PC-9 (cell line): ENCODE measurements at regions not wholly inside any gene's neighbourhood (a gene's known extent, or its start where the extent isn't known, plus 50 kb on each side); places are given as distances from the start of the nearest gene placed in this dataset.
"Not testable (repeated sequence)": the region's sequence is repeated elsewhere in the genome, so short reads cannot be mapped to it uniquely, and the experiment has no call there.

Experiments used
- BruUV-seq: library from RNA; stranded (reverse); fragments of 400-500 nt; replicated peaks from 2 replicates; lab custom pipeline; 2021; lab: Mats Ljungman, UMichigan
- CTCF ChIA-PET: fragments of 300-600 bp; sonication (Branson Sonifier 250); formaldehyde crosslinking; loops from one replicate; lab custom pipeline; 2022; ENCODE audit warnings: antibody characterized with exemption; lab: Charles Lee
- POLR2A ChIA-PET: fragments of 300-600 bp; sonication (Branson Sonifier 250); formaldehyde crosslinking; loops from one replicate; lab custom pipeline; 2022; ENCODE audit warnings: antibody characterized with exemption; ENCODE audit not compliant: unreplicated experiment; lab: Charles Lee
- DNase-seq, 2 experiments: peaks; one replicate each; pipeline versions ENCODE4 v3.0.0 to v3.0.0-alpha.2; 2015 to 2022; ENCODE audit warnings: mixed read lengths in 1 of 2
- H2AFZ ChIP-seq: fragments of 200-600 bp; sonication (generic); 2 replicates; pipeline ENCODE4 v1.8.1; 2017; ENCODE audit warnings: antibody characterized with exemption
- H3F3A ChIP-seq: fragments of 200-600 bp; sonication (generic); 2 replicates; pipeline ENCODE4 v1.8.1; 2017; ENCODE audit warnings: antibody characterized with exemption, mild to moderate bottlenecking, low read depth; ENCODE audit not compliant: insufficient read depth
- H3K27ac ChIP-seq: fragments of 200-600 bp; sonication (generic); 2 replicates; pipeline ENCODE4 v1.6.1; 2016; ENCODE audit warnings: mixed run types
- H3K27me3 ChIP-seq: fragments of 200-600 bp; sonication (generic); 2 replicates; pipeline ENCODE4 v1.6.1; 2016; ENCODE audit warnings: low read depth, mixed run types; ENCODE audit not compliant: insufficient read depth
- H3K36me3 ChIP-seq: fragments of 200-600 bp; sonication (generic); 2 replicates; pipeline ENCODE4 v1.6.1; 2016; ENCODE audit warnings: low read depth, mixed run types
- H3K4me1 ChIP-seq: fragments of 200-600 bp; sonication (generic); replicated peaks from 2 replicates; pipeline ENCODE4 v1.6.1; 2016; ENCODE audit warnings: mixed run types; ENCODE audit not compliant: insufficient read depth
- H3K4me2 ChIP-seq: fragments of 200-600 bp; sonication (generic); 2 replicates; pipeline ENCODE4 v1.6.1; 2017; ENCODE audit warnings: mixed run types
- H3K4me3 ChIP-seq: fragments of 200-600 bp; sonication (generic); 2 replicates; pipeline ENCODE4 v1.6.1; 2016; ENCODE audit warnings: mixed run types
- H3K79me2 ChIP-seq: fragments of 200-600 bp; sonication (generic); 2 replicates; pipeline ENCODE4 v1.6.1; 2017; ENCODE audit warnings: low read depth, mixed run types
- H3K9me2 ChIP-seq: fragments of 200-600 bp; sonication (generic); 2 replicates; pipeline ENCODE4 v1.8.1; 2017; ENCODE audit warnings: mild to moderate bottlenecking; ENCODE audit not compliant: insufficient read depth
- H3K9me3 ChIP-seq: fragments of 200-600 bp; sonication (generic); 2 replicates; pipeline ENCODE4 v1.8.1; 2016; ENCODE audit warnings: low read depth; ENCODE audit not compliant: insufficient read depth
- H4K20me1 ChIP-seq: fragments of 200-600 bp; sonication (generic); 2 replicates; pipeline ENCODE4 v1.8.1; 2017; ENCODE audit not compliant: insufficient read depth
- CTCF ChIP-seq: fragments of 200-600 bp; sonication (generic); conservative IDR thresholded peaks from 2 replicates; pipeline ENCODE4 v1.6.1; 2017; ENCODE audit warnings: mixed run types, antibody characterized with exemption, mild to moderate bottlenecking, moderate library complexity
- intact Hi-C: fragments of 100-400 bp; cut with micrococcal nuclease; formaldehyde crosslinking; loops from one replicate; pipeline ENCODE4 v1.10.0; 2022; ENCODE audit not compliant: unreplicated experiment

DNA sequence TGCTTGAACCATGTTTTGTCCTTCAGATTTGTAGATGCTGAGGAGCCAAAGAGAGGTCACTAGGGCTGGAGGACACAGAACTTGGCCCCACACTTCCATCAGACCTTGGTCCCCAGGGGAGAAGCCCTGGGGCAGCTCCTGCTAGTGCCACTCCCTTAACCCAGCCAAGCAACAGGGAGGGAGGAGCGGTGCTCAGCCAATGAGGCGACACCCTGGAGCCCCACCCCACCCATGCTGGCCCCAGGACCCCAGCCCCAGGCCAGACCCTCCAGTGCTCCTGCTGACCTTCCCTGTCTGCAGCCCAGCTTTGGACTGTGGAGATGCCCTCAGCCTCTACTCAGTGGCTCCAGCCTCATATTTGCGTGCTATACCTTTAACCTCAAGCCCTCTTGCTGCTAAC lies 942.4 kb downstream of the SPATA31A6 start:
- intact Hi-C loops, H3K36me3 ChIP-seq, H3K4me2 ChIP-seq, CTCF ChIA-PET, H3K9me2 ChIP-seq, H3K9me3 ChIP-seq, DNase-seq, BruUV-seq, H3K79me2 ChIP-seq, H2AFZ ChIP-seq, H3F3A ChIP-seq, H3K4me3 ChIP-seq, H3K4me1 ChIP-seq, H3K27me3 ChIP-seq, H3K27ac ChIP-seq, POLR2A ChIA-PET, H4K20me1 ChIP-seq: not testable (repeated sequence)

DNA sequence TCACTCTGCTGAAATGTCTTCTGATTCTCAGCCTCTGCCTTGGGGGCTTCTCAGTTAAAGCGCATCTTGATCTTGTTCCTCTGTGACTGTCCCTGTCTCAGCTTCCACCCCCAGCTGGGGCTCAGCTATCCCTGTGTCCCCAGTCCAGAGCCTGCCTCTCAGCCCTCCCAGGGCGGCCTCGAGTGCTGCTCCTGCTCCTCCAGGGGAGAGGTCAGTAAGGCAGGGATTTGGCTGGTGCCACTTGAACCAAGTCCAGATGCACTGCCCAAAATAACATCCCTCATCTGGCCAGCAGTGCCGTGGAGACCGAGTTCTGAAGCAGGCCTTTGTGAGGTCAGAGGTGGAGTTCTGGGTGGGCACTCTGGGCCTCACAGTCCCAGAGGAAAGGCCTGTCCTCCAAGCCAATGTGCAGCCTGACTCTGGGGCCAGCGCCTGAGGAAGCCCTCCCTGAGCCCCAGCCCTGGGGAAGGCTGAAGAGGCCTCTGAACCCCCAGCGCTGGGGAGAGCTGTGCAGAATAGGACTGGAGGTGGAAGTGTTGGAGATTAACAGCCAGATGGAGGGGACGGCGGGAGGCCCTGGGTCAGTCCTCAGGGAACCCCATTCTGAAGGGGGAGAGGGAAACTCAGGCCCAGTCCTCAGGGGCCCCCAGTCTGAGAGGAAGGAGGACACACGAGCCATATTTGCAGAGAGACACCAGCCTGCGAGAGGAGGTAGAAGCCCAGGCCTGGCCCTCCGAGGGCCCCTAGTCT lies 943.7 kb downstream of the SPATA31A6 start:
- DNase-seq, H3K9me3 ChIP-seq, H3K4me3 ChIP-seq, H2AFZ ChIP-seq, H3K4me1 ChIP-seq, H3K27ac ChIP-seq, H3K4me2 ChIP-seq, H3F3A ChIP-seq, POLR2A ChIA-PET, CTCF ChIA-PET, H3K36me3 ChIP-seq, BruUV-seq, H3K79me2 ChIP-seq, intact Hi-C loops, H3K9me2 ChIP-seq, H3K27me3 ChIP-seq, H4K20me1 ChIP-seq: not testable (repeated sequence)

DNA sequence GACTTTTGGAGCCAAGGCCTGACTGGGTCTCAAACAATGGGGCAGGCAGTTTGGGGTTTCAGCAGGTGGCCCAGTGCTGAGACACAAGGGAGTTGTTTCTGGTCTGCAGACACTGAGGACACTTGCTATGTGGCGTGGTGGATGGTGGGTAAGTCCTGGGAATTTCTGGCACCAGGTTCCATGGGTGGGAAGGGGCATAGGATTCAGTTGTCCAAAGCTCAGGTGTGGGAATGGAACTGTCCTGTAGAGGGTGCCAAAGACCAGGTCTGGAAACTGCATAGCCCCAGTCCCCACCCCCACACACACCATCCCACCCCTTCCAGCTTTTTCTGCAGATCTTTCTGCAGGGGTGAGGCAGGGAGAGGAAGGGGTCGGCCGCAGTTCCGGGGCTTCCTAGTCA lies 944.5 kb downstream of the SPATA31A6 start:
- POLR2A ChIA-PET, H3F3A ChIP-seq, H3K9me2 ChIP-seq, H3K36me3 ChIP-seq, intact Hi-C loops, BruUV-seq, H3K4me3 ChIP-seq, H3K4me2 ChIP-seq, H2AFZ ChIP-seq, H3K9me3 ChIP-seq, H4K20me1 ChIP-seq, H3K27ac ChIP-seq, H3K4me1 ChIP-seq, DNase-seq, H3K27me3 ChIP-seq, CTCF ChIA-PET, H3K79me2 ChIP-seq: not testable (repeated sequence)
- peak; percentile 56 for TF ChIP-seq CTCF

DNA sequence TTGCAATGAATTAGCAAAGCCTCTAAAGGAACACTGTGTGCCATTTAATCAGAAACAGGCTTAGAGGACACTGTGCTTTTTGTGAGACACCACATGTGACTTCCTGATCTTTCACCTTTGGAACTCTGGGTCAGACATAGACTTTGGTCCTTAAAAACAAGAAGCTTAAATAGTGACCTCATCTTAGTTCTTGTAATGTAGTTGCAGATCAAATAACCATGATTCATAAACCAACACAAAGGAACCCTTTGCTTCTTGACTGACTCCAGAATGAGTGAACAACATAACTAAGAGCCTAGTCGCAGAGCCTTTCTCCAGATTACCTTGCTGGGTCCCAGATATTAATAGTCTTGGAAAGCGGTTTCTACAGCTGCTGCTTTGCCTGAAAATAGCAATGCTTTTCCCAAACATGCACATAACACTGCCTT lies 947.3 kb downstream of the SPATA31A6 start:
- BruUV-seq, H3K4me2 ChIP-seq, H3K9me3 ChIP-seq, H3K36me3 ChIP-seq, H4K20me1 ChIP-seq, H3K4me3 ChIP-seq, H3K9me2 ChIP-seq, H3K79me2 ChIP-seq, intact Hi-C loops, H3F3A ChIP-seq, H3K27me3 ChIP-seq, H2AFZ ChIP-seq, H3K4me1 ChIP-seq, H3K27ac ChIP-seq, CTCF ChIA-PET, POLR2A ChIA-PET: not testable (repeated sequence)
- peak in 1 of 2 experiments; percentile 30 for DNase-seq

- POLR2A ChIA-PET, H3F3A ChIP-seq, BruUV-seq, H3K79me2 ChIP-seq, H3K4me2 ChIP-seq, H3K4me1 ChIP-seq, H4K20me1 ChIP-seq, H3K27ac ChIP-seq, H3K9me3 ChIP-seq, H3K4me3 ChIP-seq, CTCF ChIA-PET, H3K9me2 ChIP-seq, intact Hi-C loops, H2AFZ ChIP-seq, H3K36me3 ChIP-seq, H3K27me3 ChIP-seq: not testable (repeated sequence)
- peak in 1 of 2 experiments; percentile 34 for DNase-seq
These were observed 952.0 kb downstream of the SPATA31A6 start for GRCh38 chr9:43135440-43135839.

GRCh38 chr9:43138909-43139308 lies 955.5 kb downstream of the SPATA31A6 start:
- CTCF ChIA-PET, H3F3A ChIP-seq, H4K20me1 ChIP-seq, H2AFZ ChIP-seq, H3K36me3 ChIP-seq, intact Hi-C loops, H3K9me2 ChIP-seq, H3K4me3 ChIP-seq, H3K4me2 ChIP-seq, BruUV-seq, H3K4me1 ChIP-seq, H3K27me3 ChIP-seq, H3K79me2 ChIP-seq, POLR2A ChIA-PET, H3K9me3 ChIP-seq: not testable (repeated sequence)
- H3K27ac ChIP-seq = 0 out of 2 replicates have a peak overlapping the region, but pooled peaks have one; percentile 16
- peak in 1 of 2 experiments; percentile 56 for DNase-seq

- CTCF ChIA-PET, H3K27me3 ChIP-seq, H2AFZ ChIP-seq, H3K4me3 ChIP-seq, H3K79me2 ChIP-seq, H3K36me3 ChIP-seq, H3K9me2 ChIP-seq, H3K9me3 ChIP-seq, H3K4me1 ChIP-seq, POLR2A ChIA-PET, intact Hi-C loops, DNase-seq, H3K27ac ChIP-seq, H3F3A ChIP-seq, H4K20me1 ChIP-seq, H3K4me2 ChIP-seq: not testable (repeated sequence)
- TSS peak; percentile 91 for BruUV-seq
These were observed 955.9 kb downstream of the SPATA31A6 start for GRCh38 chr9:43139349-43139748.
